GM06990 (cell line): ENCODE measurements at regions not wholly inside any gene's neighbourhood (a gene's known extent, or its start where the extent isn't known, plus 50 kb on each side); places are given as distances from the start of the nearest gene placed in this dataset.

Source experiments
- DNase-seq: peaks from one replicate; pipeline ENCODE4 v3.0.0-alpha.2; 2011; ENCODE audit not compliant: insufficient read length; ENCODE audit errors: extremely low read depth
- H3K27me3 ChIP-seq: replicated peaks from 2 replicates; pipeline ENCODE4 v1.6.0; 2011; ENCODE audit warnings: low read length; ENCODE audit not compliant: control insufficient read depth, insufficient read depth
- H3K36me3 ChIP-seq: 2 replicates; pipeline ENCODE4 v1.5.1; 2011; ENCODE audit warnings: low read length; ENCODE audit not compliant: control insufficient read depth, insufficient read depth
- H3K4me3 ChIP-seq: replicated peaks from 2 replicates; pipeline ENCODE4 v1.5.1; 2011; ENCODE audit warnings: low read depth, mild to moderate bottlenecking, control low read depth, low read length
- TF ChIP-seq, protein P1 (sequence below): IDR thresholded peaks from 2 replicates; pipeline ENCODE4 v1.5.1; 2011; ENCODE audit warnings: low read length, control low read depth, mild to moderate bottlenecking, inconsistent platforms; ENCODE audit not compliant: insufficient read depth, poor library complexity, severe bottlenecking

DNA sequence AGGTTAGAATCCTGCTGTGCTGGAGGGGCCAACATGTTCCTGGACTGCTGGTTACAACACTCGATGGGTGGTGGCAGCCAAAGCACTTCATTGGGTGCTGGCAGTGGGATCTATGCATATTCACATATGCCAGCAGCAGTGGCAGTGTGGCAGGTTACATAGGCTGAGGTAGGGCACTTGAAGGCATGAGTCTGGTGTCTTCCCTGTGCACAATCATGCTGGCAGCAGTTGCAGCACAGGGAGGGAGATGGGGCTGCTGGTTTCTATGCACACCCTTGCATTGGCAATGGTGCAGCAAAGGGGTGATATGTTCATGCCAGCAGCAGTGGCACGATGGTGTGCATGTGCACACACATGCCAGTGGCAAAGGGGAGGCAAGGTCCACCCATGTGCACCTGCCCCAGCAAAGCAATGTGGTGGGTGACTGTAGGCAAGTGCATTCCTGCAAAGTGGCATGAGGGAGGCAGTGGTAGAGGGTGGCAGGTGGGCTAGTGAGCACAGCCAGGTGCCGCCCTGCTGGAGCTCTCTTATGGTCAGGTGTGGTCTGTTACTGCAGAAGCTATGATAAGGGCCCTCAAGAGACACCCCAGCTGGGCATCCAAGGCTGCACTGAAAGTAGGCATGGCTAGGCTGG is 356.2 kb upstream of the STEAP1 start:
- TF ChIP-seq, protein P1, sequence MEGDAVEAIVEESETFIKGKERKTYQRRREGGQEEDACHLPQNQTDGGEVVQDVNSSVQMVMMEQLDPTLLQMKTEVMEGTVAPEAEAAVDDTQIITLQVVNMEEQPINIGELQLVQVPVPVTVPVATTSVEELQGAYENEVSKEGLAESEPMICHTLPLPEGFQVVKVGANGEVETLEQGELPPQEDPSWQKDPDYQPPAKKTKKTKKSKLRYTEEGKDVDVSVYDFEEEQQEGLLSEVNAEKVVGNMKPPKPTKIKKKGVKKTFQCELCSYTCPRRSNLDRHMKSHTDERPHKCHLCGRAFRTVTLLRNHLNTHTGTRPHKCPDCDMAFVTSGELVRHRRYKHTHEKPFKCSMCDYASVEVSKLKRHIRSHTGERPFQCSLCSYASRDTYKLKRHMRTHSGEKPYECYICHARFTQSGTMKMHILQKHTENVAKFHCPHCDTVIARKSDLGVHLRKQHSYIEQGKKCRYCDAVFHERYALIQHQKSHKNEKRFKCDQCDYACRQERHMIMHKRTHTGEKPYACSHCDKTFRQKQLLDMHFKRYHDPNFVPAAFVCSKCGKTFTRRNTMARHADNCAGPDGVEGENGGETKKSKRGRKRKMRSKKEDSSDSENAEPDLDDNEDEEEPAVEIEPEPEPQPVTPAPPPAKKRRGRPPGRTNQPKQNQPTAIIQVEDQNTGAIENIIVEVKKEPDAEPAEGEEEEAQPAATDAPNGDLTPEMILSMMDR, result no peak
- Histone ChIP-seq H3K36me3 (no peaks in the 10 kb centered on the region), H3K4me3 (no peak overlapping the region), H3K27me3 (no peaks in the 10 kb centered on the region)
- no peak for DNase-seq

DNA sequence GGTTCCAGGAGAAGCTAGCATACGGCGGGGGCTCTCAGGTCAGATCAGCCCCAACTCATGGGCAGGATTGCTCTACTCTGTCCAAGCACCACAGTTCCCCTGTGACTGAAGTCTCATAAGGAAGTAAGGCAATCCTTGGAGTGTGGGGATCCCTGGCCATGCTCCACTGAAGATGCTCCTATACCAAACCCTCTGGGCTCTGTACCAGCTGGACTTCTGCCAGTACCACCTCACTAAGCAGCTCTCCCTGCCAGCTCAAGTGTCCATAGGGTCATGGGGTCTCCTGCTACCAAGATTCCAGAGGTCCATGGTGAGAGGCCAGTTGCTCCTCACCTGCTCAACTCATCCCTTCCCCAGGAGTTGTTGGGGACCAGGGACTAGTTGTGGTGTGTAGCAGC is 355.7 kb upstream of the STEAP1 start:
- TF ChIP-seq, protein P1, result no peak
- H3K27me3 ChIP-seq, result no peaks in the 10 kb centered on the region
- DNase-seq, result no peak
- H3K36me3 ChIP-seq, result no peaks in the 10 kb centered on the region
- H3K4me3 ChIP-seq, result no peak overlapping the region

DNA sequence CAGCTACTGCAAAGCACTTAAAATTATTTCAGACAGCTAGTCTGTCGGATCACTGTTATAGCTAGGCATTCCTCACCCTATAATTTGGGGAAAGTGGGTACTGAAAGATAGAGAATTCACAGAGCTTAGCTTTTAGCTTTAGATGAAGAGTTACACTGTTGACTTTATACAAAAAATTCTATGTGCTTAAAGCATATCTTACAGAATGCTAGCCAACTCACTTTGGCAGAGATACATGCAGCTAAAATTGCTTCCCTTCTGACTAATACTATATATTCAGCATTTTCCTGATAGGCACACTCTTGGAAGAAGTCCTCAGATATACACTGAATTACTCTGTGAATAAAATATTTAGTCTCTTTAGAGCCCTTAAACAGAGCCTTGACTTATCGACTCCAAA is 353.5 kb upstream of the STEAP1 start:
- Histone ChIP-seq H3K27me3 (no peaks in the 10 kb centered on the region), H3K4me3 (no peak overlapping the region), H3K36me3 (no peaks in the 10 kb centered on the region)
- no peak for DNase-seq
- TF ChIP-seq, protein P1, result no peak

DNA sequence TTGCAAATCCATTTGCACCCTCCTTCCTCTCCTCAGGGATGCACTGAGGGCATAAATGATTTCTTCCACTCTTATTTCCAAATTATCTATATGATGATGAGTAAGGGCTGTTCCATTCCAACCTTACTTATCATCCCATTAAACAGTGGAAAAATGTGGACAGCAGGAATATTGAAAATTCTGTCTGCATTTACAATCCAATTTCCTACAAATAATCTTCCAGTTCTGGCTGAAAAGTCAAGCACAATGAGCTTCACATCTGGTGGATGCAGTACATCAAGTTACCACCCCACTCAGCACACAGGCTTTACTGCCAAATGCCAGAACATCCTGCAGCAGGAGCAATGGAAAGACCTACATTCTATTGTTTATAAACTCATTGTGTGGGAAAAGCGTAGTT is 345.0 kb upstream of the STEAP1 start:
- TF ChIP-seq, protein P1, result no peak
- H3K27me3 ChIP-seq, result no peaks in the 10 kb centered on the region
- DNase-seq, result no peak
- H3K4me3 ChIP-seq, result no peak overlapping the region
- no peaks in the 10 kb centered on the region for H3K36me3 ChIP-seq

DNA sequence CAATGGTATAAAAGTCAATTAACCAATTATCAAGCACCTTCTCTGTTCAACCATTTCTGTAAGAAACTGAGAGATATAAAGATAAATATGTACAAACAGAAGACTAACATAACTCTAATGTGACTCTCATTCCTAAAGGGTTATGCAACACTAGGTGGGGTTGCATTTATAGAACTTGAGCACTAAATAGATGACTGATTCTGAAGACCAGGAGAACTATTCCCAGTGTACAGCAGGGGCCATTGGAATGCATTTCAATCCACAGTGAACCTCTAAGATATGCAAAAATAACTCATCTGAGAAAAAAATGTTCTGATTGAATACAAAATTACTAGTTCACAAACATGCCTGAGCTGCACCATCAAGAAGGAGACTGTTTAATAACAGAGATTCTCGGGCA is 341.2 kb upstream of the STEAP1 start:
- no peak overlapping the region for H3K4me3 ChIP-seq
- H3K27me3 ChIP-seq, result no peaks in the 10 kb centered on the region
- no peak for DNase-seq
- H3K36me3 ChIP-seq, result no peaks in the 10 kb centered on the region
- TF ChIP-seq, protein P1, result no peak

DNA sequence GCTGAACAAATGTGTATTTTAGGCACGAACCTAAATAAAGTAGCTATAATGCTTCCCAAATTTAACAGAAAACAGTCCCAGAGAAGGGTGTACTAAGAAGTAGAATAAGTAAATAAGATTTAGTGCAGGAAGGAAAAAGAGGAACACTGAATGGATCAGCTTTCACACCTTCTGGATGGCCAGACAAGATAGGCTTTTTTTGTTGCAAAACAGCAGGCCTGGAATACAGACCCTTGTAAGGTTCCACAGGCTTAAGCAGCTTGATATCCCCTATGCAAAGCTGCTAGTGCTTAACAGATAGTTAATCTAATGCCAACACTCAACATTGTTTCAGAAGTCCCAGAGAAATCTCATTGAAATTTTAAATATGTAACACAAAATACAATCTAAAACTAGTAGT is 328.1 kb upstream of the STEAP1 start:
- Histone ChIP-seq H3K27me3 (no peaks in the 10 kb centered on the region), H3K4me3 (no peak overlapping the region), H3K36me3 (no peaks in the 10 kb centered on the region)
- TF ChIP-seq, protein P1, result no peak
- no peak for DNase-seq
